A204.1 (cell line): ENCODE measurements at regions not wholly inside any gene's neighbourhood (a gene's known extent, or its start where the extent isn't known, plus 50 kb on each side); places are given as distances from the start of the nearest gene placed in this dataset.
"Not testable (repeated sequence)": the region's sequence is repeated elsewhere in the genome, so short reads cannot be mapped to it uniquely, and the experiment has no call there.

Experiments
- FAIRE-seq: peaks from 2 replicates; lab custom pipeline; 2012; peaks lifted over from hg19 to GRCh38; lab: Jason Lieb, UNC

GRCh38 chr15:38614621-38615020 is 50.0 kb upstream of the RASGRP1 start:
- no peak for FAIRE-seq

GRCh38 chr15:38617831-38618230 is 53.2 kb upstream of the RASGRP1 start:
- no peak for FAIRE-seq

GRCh38 chr15:38618242-38618955 is 53.8 kb upstream of the RASGRP1 start:
- no peak for FAIRE-seq

- FAIRE-seq: no peak
Measured at GRCh38 chr15:38620098-38620497, 55.5 kb upstream of the RASGRP1 start.

- no peak for FAIRE-seq
Measured at GRCh38 chr15:38620851-38621594, 56.4 kb upstream of the RASGRP1 start.

- FAIRE-seq: no peak
Measured at GRCh38 chr15:38622304-38622703, 57.7 kb upstream of the RASGRP1 start.

GRCh38 chr15:38622908-38623307 is 58.3 kb upstream of the RASGRP1 start:
- no peak for FAIRE-seq

GRCh38 chr15:38623744-38624143 is 59.1 kb upstream of the RASGRP1 start:
- no peak for FAIRE-seq

- no peak for FAIRE-seq
Measured at GRCh38 chr15:38624244-38625205, 59.9 kb upstream of the RASGRP1 start.

GRCh38 chr15:38625886-38626285 is 61.3 kb upstream of the RASGRP1 start:
- no peak for FAIRE-seq

GRCh38 chr15:38626443-38627050 is 61.9 kb upstream of the RASGRP1 start:
- no peak for FAIRE-seq

- FAIRE-seq: no peak
Measured at GRCh38 chr15:38627689-38628277, 63.2 kb upstream of the RASGRP1 start.

GRCh38 chr15:38631119-38632075 is 66.8 kb upstream of the RASGRP1 start:
- no peak for FAIRE-seq

GRCh38 chr15:38635170-38635569 is 70.6 kb upstream of the RASGRP1 start:
- FAIRE-seq: no peak

- FAIRE-seq: no peak
Measured at GRCh38 chr15:38636597-38636996, 72.0 kb upstream of the RASGRP1 start.

GRCh38 chr15:38638126-38638525 is 73.5 kb upstream of the RASGRP1 start:
- FAIRE-seq: no peak

- FAIRE-seq: no peak
Measured at GRCh38 chr15:38638811-38639210, 74.2 kb upstream of the RASGRP1 start.

GRCh38 chr15:38642689-38643270 is 78.2 kb upstream of the RASGRP1 start:
- FAIRE-seq: no peak

- FAIRE-seq: not testable (repeated sequence)
Measured at GRCh38 chr15:38644353-38644752, 79.7 kb upstream of the RASGRP1 start.

- FAIRE-seq: no peak
Measured at GRCh38 chr15:38646716-38647115, 82.1 kb upstream of the RASGRP1 start.
